IPS-NIHi7 (cell line): ENCODE measurements at regions not wholly inside any gene's neighbourhood (a gene's known extent, or its start where the extent isn't known, plus 50 kb on each side); places are given as distances from the start of the nearest gene placed in this dataset.
A peak's percentile ranks its signal among the peaks of the same experiment; 100 is the strongest.

Source experiments
- DNase-seq: peaks from one replicate; pipeline ENCODE4 v3.0.0; 2012; ENCODE audit warnings: mixed read lengths; ENCODE audit errors: extremely low spot score

- DNase-seq: no peak
Observed at GRCh38 chr3:44090036-44090435, 151.7 kb upstream of the TOPAZ1 start.

GRCh38 chr3:44092497-44092896, 149.2 kb upstream of the TOPAZ1 start:
- no peak for DNase-seq

- DNase-seq: no peak
Observed at GRCh38 chr3:44093531-44093930, 148.2 kb upstream of the TOPAZ1 start.

GRCh38 chr3:44098656-44099415, 142.8 kb upstream of the TOPAZ1 start:
- DNase-seq: no peak

- DNase-seq: no peak
Observed at GRCh38 chr3:44099566-44100297, 142.0 kb upstream of the TOPAZ1 start.

GRCh38 chr3:44100298-44100695, 141.4 kb upstream of the TOPAZ1 start:
- no peak for DNase-seq

GRCh38 chr3:44104043-44104442, 137.6 kb upstream of the TOPAZ1 start:
- DNase-seq: no peak

GRCh38 chr3:44104668-44105321, 136.9 kb upstream of the TOPAZ1 start:
- peak; percentile 67 for DNase-seq

GRCh38 chr3:44105571-44105970, 136.1 kb upstream of the TOPAZ1 start:
- no peak for DNase-seq

GRCh38 chr3:44106756-44107155, 134.9 kb upstream of the TOPAZ1 start:
- DNase-seq: no peak

GRCh38 chr3:44108481-44108880, 133.2 kb upstream of the TOPAZ1 start:
- DNase-seq: no peak

- DNase-seq: no peak
Observed at GRCh38 chr3:44109771-44110361, 131.8 kb upstream of the TOPAZ1 start.

- no peak for DNase-seq
Observed at GRCh38 chr3:44110648-44111047, 131.0 kb upstream of the TOPAZ1 start.

GRCh38 chr3:44111482-44111881, 130.2 kb upstream of the TOPAZ1 start:
- DNase-seq: no peak

GRCh38 chr3:44114142-44114541, 127.5 kb upstream of the TOPAZ1 start:
- DNase-seq: peak; percentile 94

- peak; percentile 45 for DNase-seq
Observed at GRCh38 chr3:44117239-44117638, 124.4 kb upstream of the TOPAZ1 start.

- DNase-seq: no peak
Observed at GRCh38 chr3:44117736-44118135, 124.0 kb upstream of the TOPAZ1 start.

- DNase-seq: no peak
Observed at GRCh38 chr3:44120721-44121582, 120.7 kb upstream of the TOPAZ1 start.

- no peak for DNase-seq
Observed at GRCh38 chr3:44125246-44125645, 116.4 kb upstream of the TOPAZ1 start.

- no peak for DNase-seq
Observed at GRCh38 chr3:44125882-44126281, 115.8 kb upstream of the TOPAZ1 start.

- peak; percentile 38 for DNase-seq
Observed at GRCh38 chr3:44128057-44128775, 113.5 kb upstream of the TOPAZ1 start.
